KMS-11 (cell line): ENCODE measurements at regions not wholly inside any gene's neighbourhood (a gene's known extent, or its start where the extent isn't known, plus 50 kb on each side); places are given as distances from the start of the nearest gene placed in this dataset.

Source experiments
- H2AFZ ChIP-seq: fragments of 200-600 bp; sonication (generic); 2 replicates; pipeline ENCODE4 v1.6.1; 2016; ENCODE audit warnings: antibody characterized with exemption, mixed run types, low read depth
- H3K27ac ChIP-seq: fragments of 200-600 bp; sonication (generic); 2 replicates; pipeline ENCODE4 v1.6.1; 2016; ENCODE audit warnings: mild to moderate bottlenecking, mixed run types
- H3K27me3 ChIP-seq: fragments of 200-600 bp; sonication (generic); 2 replicates; pipeline ENCODE4 v1.6.1; 2017; ENCODE audit warnings: mild to moderate bottlenecking, low read depth, mixed run types, moderate library complexity; ENCODE audit not compliant: insufficient read depth
- H3K36me3 ChIP-seq: fragments of 200-600 bp; sonication (generic); 2 replicates; pipeline ENCODE4 v1.6.1; 2017; ENCODE audit warnings: mild to moderate bottlenecking, mixed run types; ENCODE audit not compliant: insufficient read depth
- H3K4me1 ChIP-seq: fragments of 200-600 bp; sonication (generic); 2 replicates; pipeline ENCODE4 v1.6.1; 2016; ENCODE audit warnings: mild to moderate bottlenecking, low read depth, mixed run types; ENCODE audit not compliant: poor library complexity, severe bottlenecking
- H3K4me2 ChIP-seq: fragments of 200-600 bp; sonication (generic); 2 replicates; pipeline ENCODE4 v1.7.0; 2016; ENCODE audit warnings: mild to moderate bottlenecking, mixed run types
- H3K4me3 ChIP-seq: fragments of 200-600 bp; sonication (generic); IDR thresholded peaks from 2 replicates; pipeline ENCODE4 v1.6.1; 2017; ENCODE audit warnings: low read depth, low read length, mixed read lengths; ENCODE audit not compliant: insufficient read depth
- H3K79me2 ChIP-seq: fragments of 200-600 bp; sonication (generic); 2 replicates; pipeline ENCODE4 v1.6.1; 2016; ENCODE audit warnings: low read depth, mixed run types; ENCODE audit not compliant: insufficient read depth
- H3K9ac ChIP-seq: fragments of 200-600 bp; sonication (generic); 2 replicates; pipeline ENCODE4 v1.6.1; 2016; ENCODE audit warnings: mild to moderate bottlenecking, mixed run types
- H4K20me1 ChIP-seq: fragments of 200-600 bp; sonication (generic); 2 replicates; pipeline ENCODE4 v1.6.1; 2016; ENCODE audit warnings: mild to moderate bottlenecking, mixed run types; ENCODE audit not compliant: insufficient read depth
- TF ChIP-seq, protein P1 (sequence below): fragments of 200-600 bp; sonication (generic); conservative IDR thresholded peaks from 2 replicates; pipeline ENCODE4 v1.6.1; 2017; ENCODE audit warnings: low read depth, mild to moderate bottlenecking, antibody characterized with exemption, low read length, moderate library complexity, mixed read lengths

DNA sequence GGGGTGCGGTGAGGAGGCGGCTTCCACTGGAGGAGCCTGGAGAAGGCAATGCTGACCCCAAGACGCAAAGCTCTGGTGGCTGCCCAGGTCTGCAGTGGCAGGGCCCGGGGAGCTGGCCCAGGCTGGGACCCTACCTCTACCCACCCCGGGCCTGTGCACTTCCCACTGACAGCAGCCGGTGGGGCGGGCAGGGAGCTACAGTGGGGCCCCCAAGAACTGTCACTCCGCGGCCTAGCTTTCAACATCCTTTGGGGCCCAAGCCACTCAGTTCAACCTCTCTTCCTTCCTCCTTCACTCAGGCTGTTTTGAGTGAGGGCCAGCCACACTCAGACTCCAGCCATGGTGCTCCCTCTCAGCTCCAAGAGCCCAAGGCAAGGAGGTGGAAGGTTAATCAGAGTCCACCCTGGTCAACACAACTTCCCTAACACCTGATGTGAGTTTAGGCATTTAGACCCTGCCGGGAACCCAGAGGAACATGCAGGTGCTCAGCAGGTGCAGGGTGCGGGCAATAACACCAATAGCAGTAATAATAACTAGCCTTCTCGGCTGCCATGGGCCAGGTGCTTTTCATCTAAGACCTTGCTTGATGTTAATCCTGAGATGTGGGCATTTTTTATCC is 93.6 kb downstream of the ZFP36L2 start:
- Histone ChIP-seq H3K27me3 (no peaks in the 10 kb centered on the region), H3K27ac (peak overlapping the region; percentile 94), H3K4me3 (no peak overlapping the region), H4K20me1 (no peaks in the 10 kb centered on the region), H3K4me2 (peak overlapping the region; percentile 99), H3K4me1 (peaks cover 93% of the 10 kb centered on the region), H2AFZ (peak overlapping the region; percentile 70; the same call in 1 of the 2 replicates), H3K36me3 (no peaks in the 10 kb centered on the region), H3K79me2 (no peaks in the 10 kb centered on the region), H3K9ac (peak overlapping the region; percentile 72; the same call in 1 of the 2 replicates)
- TF ChIP-seq, protein P1, sequence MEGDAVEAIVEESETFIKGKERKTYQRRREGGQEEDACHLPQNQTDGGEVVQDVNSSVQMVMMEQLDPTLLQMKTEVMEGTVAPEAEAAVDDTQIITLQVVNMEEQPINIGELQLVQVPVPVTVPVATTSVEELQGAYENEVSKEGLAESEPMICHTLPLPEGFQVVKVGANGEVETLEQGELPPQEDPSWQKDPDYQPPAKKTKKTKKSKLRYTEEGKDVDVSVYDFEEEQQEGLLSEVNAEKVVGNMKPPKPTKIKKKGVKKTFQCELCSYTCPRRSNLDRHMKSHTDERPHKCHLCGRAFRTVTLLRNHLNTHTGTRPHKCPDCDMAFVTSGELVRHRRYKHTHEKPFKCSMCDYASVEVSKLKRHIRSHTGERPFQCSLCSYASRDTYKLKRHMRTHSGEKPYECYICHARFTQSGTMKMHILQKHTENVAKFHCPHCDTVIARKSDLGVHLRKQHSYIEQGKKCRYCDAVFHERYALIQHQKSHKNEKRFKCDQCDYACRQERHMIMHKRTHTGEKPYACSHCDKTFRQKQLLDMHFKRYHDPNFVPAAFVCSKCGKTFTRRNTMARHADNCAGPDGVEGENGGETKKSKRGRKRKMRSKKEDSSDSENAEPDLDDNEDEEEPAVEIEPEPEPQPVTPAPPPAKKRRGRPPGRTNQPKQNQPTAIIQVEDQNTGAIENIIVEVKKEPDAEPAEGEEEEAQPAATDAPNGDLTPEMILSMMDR = no peak

DNA sequence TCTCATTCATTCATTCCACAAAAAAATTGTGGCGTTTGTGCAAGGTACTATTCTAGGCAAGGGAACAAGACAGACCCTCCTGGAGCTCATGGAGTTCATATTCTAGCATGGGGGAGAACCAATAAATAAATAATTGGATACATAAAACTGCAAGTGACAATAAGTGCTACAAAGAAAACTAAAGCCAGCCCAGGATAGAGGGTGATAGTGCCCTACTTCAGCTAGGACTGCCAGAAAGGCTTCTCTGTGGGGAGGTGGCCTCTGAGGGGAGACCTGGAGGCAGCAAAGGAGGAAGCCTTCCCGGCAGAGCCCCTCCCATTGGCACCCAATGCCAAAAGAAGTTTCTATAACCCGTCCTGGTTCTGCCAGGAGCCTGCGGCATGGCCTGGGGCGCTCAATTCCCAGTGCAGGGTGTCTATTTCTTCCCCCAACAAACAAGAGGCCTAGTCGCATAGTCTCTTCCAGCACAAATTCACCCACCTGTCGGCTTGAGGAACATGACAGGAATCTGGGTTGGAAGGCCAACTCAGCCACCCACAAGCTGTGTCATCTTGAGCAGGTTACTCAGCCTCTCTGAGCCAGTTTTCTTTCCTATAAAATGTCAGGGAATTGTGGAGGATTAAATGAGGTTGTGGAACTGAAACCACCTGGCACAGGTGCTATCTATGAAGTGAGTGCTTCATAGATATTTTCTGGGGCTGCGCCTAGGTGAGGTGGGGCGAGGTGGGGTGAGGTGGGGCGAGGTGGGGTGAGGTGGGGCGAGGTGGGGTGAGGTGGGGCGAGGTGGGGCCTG is 94.3 kb downstream of the ZFP36L2 start:
- Histone ChIP-seq H3K4me1 (peaks cover 96% of the 10 kb centered on the region), H3K27ac (peak overlapping the region; percentile 68), H4K20me1 (no peaks in the 10 kb centered on the region), H3K27me3 (no peaks in the 10 kb centered on the region), H2AFZ (peak overlapping the region; percentile 52; the same call in 1 of the 2 replicates), H3K4me3 (no peak overlapping the region), H3K79me2 (no peaks in the 10 kb centered on the region), H3K36me3 (no peaks in the 10 kb centered on the region), H3K9ac (peak overlapping the region; percentile 47; the same call in 1 of the 2 replicates), H3K4me2 (peak overlapping the region; percentile 91)
- TF ChIP-seq, protein P1 = peak; percentile 34; the same call in 1 of the 2 replicates

DNA sequence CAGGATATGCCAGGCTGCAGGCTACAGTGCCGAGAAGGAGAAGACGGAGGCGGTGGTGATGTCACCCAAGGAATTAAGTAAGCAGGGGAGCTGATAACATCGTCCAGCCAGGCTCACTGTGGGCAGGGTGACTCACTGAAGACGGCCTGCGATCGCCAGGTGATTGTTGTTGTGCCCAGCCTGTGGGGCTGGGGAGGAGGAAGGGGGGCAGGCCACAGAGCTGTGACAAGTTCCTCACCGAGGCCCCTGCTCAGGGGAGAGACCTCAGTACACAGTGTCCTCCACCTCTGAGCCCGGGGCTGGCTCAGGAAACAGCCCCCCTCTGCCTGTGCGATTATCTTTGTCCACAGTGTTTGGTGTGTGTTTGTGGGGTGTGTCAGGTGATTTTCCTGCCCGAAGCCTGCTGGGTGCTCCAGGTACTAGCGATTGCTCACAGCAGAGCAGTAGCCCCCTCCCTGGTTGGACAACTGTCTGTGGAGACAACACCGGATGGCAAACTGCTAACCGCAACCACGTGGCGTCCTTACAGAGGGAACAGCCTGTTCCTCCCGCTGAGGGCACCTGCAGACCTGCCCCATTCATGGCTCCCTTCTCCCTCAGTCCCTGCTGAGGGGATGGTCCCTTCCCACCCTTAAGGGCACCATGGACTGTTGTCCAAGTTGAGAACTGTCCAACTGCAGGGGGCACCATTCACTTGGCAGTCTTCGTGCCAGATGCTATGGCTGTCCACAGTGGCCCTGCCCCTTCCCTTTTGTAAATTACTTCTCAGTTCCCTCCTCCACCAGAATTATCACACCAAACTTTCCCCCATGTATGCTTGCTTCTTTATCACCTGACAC is 95.1 kb downstream of the ZFP36L2 start:
- Histone ChIP-seq H3K4me2 (peak overlapping the region; percentile 91), H2AFZ (peak overlapping the region; percentile 52; the same call in 1 of the 2 replicates), H3K27ac (peak overlapping the region; percentile 68), H4K20me1 (no peaks in the 10 kb centered on the region), H3K27me3 (no peaks in the 10 kb centered on the region), H3K4me3 (no peak overlapping the region), H3K4me1 (peaks cover 88% of the 10 kb centered on the region), H3K9ac (peak overlapping the region; percentile 47; the same call in 1 of the 2 replicates), H3K36me3 (no peaks in the 10 kb centered on the region), H3K79me2 (no peaks in the 10 kb centered on the region)
- TF ChIP-seq, protein P1 = peak; percentile 64

DNA sequence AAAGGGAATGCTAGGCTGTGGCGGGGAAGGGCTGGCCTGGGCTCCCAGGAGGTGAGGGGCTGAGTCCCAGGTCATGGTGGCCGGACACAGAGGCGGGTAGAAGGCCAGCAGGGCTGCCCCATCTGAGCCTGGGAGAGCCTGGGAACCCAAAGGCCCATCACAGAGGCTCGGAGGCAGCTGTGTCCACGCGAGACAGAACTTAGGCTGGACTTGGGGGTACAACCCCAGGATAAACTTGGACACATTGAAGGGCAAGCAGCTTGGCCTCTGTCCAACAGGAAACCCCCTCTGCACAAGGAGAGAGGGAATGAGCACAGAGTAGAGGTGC is 95.9 kb downstream of the ZFP36L2 start:
- H3K4me3 ChIP-seq = no peak overlapping the region

More for the DNA sequence above, 95.9 kb downstream of the ZFP36L2 start:
- H3K9ac ChIP-seq = no peak overlapping the region; the same call in 1 of the 2 replicates
- H3K79me2 ChIP-seq = no peaks in the 10 kb centered on the region
- no peaks in the 10 kb centered on the region for H3K27me3 ChIP-seq
- H4K20me1 ChIP-seq = no peaks in the 10 kb centered on the region
- peak overlapping the region; percentile 91 for H3K4me2 ChIP-seq
- H3K4me1 ChIP-seq = peaks cover 80% of the 10 kb centered on the region
- H3K27ac ChIP-seq = no peak overlapping the region; the same call in 1 of the 2 replicates
- H3K36me3 ChIP-seq = no peaks in the 10 kb centered on the region
- TF ChIP-seq, protein P1 = no peak
- H2AFZ ChIP-seq = peak overlapping the region; percentile 52; the same call in 1 of the 2 replicates
